ENCODE measurements at regions not wholly inside any gene's neighbourhood (a gene's known extent, or its start where the extent isn't known, plus 50 kb on each side); places are given as distances from the start of the nearest gene placed in this dataset.

- no peak for DNase-seq (ENCODE audit: low read depth in 2 of 2)
Observed at GRCh38 chr17:36816214-36816906, 120.9 kb upstream of the LHX1 start.

GRCh38 chr17:36816907-36817288 lies 120.4 kb upstream of the LHX1 start:
- DNase-seq (ENCODE audit: low read depth in 2 of 2) = no peak

- DNase-seq (ENCODE audit: low read depth in 2 of 2) = no peak
Observed at GRCh38 chr17:36817483-36818048, 119.7 kb upstream of the LHX1 start.

GRCh38 chr17:36818134-36818825 lies 119.0 kb upstream of the LHX1 start:
- DNase-seq (ENCODE audit: low read depth in 2 of 2) = no peak

- no peak for DNase-seq (ENCODE audit: low read depth in 2 of 2)
Observed at GRCh38 chr17:36823850-36824677, 113.2 kb upstream of the LHX1 start.

GRCh38 chr17:36824678-36825101 lies 112.6 kb upstream of the LHX1 start:
- DNase-seq (ENCODE audit: low read depth in 2 of 2) = no peak

GRCh38 chr17:36825113-36825512 lies 112.2 kb upstream of the LHX1 start:
- DNase-seq (ENCODE audit: low read depth in 2 of 2) = no peak

- no peak for DNase-seq (ENCODE audit: low read depth in 2 of 2)
Observed at GRCh38 chr17:36825521-36825920, 111.8 kb upstream of the LHX1 start.

GRCh38 chr17:36825951-36826350 lies 111.3 kb upstream of the LHX1 start:
- no peak for DNase-seq (ENCODE audit: low read depth in 2 of 2)

GRCh38 chr17:36827081-36827480 lies 110.2 kb upstream of the LHX1 start:
- no peak for DNase-seq (ENCODE audit: low read depth in 2 of 2)

GRCh38 chr17:36829676-36830075 lies 107.6 kb upstream of the LHX1 start:
- no peak for DNase-seq (ENCODE audit: low read depth in 2 of 2)

GRCh38 chr17:36833279-36833678 lies 104.0 kb upstream of the LHX1 start:
- no peak for DNase-seq (ENCODE audit: low read depth in 2 of 2)

- DNase-seq (ENCODE audit: low read depth in 2 of 2) = no peak
Observed at GRCh38 chr17:36835036-36835435, 102.2 kb upstream of the LHX1 start.

- no peak for DNase-seq (ENCODE audit: low read depth in 2 of 2)
Observed at GRCh38 chr17:36837195-36837938, 99.9 kb upstream of the LHX1 start.

- no peak for DNase-seq (ENCODE audit: low read depth in 2 of 2)
Observed at GRCh38 chr17:36837939-36838272, 99.4 kb upstream of the LHX1 start.

GRCh38 chr17:36839256-36839655 lies 98.0 kb upstream of the LHX1 start:
- DNase-seq (ENCODE audit: low read depth in 2 of 2) = no peak

- no peak for DNase-seq (ENCODE audit: low read depth in 2 of 2)
Observed at GRCh38 chr17:36840796-36841195, 96.5 kb upstream of the LHX1 start.

- DNase-seq (ENCODE audit: low read depth in 2 of 2) = no peak
Observed at GRCh38 chr17:36842231-36842819, 95.0 kb upstream of the LHX1 start.

- DNase-seq (ENCODE audit: low read depth in 2 of 2) = no peak
Observed at GRCh38 chr17:36842963-36843558, 94.2 kb upstream of the LHX1 start.

GRCh38 chr17:36844013-36844412 lies 93.3 kb upstream of the LHX1 start:
- no peak for DNase-seq (ENCODE audit: low read depth in 2 of 2)

GRCh38 chr17:36844601-36845000 lies 92.7 kb upstream of the LHX1 start:
- no peak for DNase-seq (ENCODE audit: low read depth in 2 of 2)
